ENCODE measurements at regions not wholly inside any gene's neighbourhood (a gene's known extent, or its start where the extent isn't known, plus 50 kb on each side); places are given as distances from the start of the nearest gene placed in this dataset.

DNA sequence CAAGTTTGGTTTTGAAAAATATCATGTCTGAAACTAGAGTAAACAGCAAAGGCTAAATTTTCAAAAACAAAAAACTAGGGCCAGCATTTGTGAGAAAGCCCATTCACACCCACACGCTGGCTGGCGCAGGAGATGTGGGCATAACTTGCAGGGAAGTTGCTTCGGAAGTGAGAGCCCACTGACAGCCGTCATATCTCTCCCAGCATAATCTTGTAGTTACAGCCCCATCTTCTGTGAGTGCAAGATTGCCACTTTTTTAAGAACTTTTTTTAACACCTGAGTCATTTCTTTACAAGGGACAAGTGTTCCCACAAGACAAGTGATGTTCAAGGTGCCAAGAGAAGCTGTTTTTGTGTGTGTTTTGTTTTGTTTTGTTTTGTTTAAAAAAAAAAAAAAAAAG lies 212.5 kb upstream of the CNR1 start:
- intact Hi-C loops (cut with DNase I): no loop called here
- ATAC-seq: no peak
- no peak for TF ChIP-seq CTCF (IDR thresholded peaks at IDR 0.05)
- Histone ChIP-seq H3K27ac (no peak overlapping the region), H3K9me3 (no peaks in the 10 kb centered on the region), H3K36me3 (no peaks in the 10 kb centered on the region), H3K4me1 (peaks cover 21% of the 10 kb centered on the region), H3K4me3 (no peak overlapping the region), H3K27me3 (no peaks in the 10 kb centered on the region)
- DNase-seq: no peak

DNA sequence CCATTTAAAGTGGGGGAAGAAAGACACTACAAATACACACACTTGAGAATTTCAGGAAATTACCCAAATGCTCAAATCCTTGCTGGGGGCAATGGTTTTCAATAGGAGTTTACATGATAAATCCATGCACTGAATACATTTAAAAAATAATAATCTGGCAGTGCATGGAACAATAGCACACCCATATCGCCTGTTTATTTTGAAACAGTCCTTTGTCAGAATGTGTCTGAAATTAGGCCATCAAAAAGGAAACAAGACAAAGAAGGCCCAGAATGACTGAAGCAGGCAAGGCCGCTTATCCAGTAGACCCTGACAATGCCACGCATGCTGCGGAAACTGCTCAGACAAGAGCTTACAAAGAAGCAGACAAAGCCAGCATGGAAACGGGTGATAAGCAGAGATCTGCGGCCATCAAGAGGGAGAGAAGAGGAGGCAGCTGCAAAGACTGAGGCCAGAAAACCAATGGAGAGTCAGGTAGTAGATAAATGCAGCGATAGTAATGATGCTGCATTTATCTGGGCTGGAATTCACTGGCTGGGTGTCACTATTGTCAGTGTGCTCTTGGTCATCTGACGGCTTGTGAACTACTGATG lies 211.9 kb upstream of the CNR1 start:
- peaks cover 21% of the 10 kb centered on the region for H3K4me1 ChIP-seq

DNA sequence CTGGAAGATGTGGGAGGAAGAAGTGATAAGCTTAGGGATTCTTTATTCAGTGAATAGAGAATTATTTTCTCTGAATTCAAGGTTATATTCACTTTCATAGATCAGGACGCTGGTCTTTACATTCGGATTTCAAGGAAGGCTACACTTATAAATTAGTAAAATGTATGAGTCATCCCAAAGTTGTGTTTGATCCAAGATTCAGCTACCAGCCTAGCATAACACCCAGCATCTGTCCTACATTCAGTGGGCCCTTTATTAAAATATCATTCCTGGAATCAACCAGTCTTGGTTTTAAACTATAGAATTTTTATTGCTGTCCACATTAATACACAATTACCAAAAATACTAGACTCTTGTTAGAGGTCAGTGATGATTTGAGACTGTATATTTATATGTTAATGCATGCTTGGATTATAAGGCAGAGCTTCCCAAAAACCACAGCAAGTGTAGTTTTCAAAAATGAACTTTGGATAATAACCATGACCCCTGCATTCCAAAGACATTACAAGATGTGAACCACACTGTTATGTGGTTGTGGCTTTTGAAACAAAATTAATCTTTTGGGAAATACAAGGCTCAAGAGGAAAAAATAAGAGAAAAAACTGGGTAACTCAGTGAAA lies 210.7 kb upstream of the CNR1 start:
- no peak for TF ChIP-seq CTCF (IDR thresholded peaks at IDR 0.05)
- Histone ChIP-seq H3K27me3 (no peaks in the 10 kb centered on the region), H3K36me3 (no peaks in the 10 kb centered on the region), H3K4me1 (peaks cover 21% of the 10 kb centered on the region), H3K9me3 (no peaks in the 10 kb centered on the region), H3K4me3 (no peak overlapping the region), H3K27ac (peak overlapping the region; percentile 30)
- ATAC-seq (no peak), DNase-seq (no peak)
- intact Hi-C loops (cut with DNase I): no loop called here

More for the DNA sequence above, 211.9 kb upstream of the CNR1 start:
- intact Hi-C loops (cut with DNase I): no loop called here
- Histone ChIP-seq H3K27ac (no peak overlapping the region), H3K36me3 (no peaks in the 10 kb centered on the region), H3K4me3 (no peak overlapping the region), H3K9me3 (no peaks in the 10 kb centered on the region), H3K27me3 (no peaks in the 10 kb centered on the region)
- no peak for TF ChIP-seq CTCF (IDR thresholded peaks at IDR 0.05)
- DNase-seq: no peak
- ATAC-seq: no peak

DNA sequence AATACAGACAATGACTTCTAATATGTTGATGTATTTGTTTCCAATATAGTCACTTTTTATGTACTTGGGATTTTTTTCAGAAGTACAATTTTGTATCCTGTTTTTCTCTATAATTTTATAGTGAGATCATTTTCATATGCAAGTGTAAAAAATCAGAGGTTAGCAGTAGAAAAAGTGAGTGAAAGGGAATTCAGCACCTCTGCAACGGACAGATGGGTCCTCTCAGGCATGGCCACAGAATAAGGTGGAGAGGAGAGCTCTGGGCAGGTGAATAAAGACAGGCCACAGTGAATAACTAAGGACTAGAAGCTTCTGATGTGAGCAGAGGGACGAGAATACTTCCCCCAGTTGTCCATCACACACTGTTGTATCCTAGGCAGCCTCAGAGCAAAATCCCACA lies 210.1 kb upstream of the CNR1 start:
- Histone ChIP-seq H3K4me3 (no peak overlapping the region), H3K9me3 (no peaks in the 10 kb centered on the region), H3K36me3 (no peaks in the 10 kb centered on the region), H3K4me1 (peaks cover 19% of the 10 kb centered on the region), H3K27me3 (no peaks in the 10 kb centered on the region), H3K27ac (no peak overlapping the region)
- no peak for ATAC-seq
- TF ChIP-seq CTCF (IDR thresholded peaks at IDR 0.05): no peak
- no peak for DNase-seq
- intact Hi-C loops (cut with DNase I): no loop called here

DNA sequence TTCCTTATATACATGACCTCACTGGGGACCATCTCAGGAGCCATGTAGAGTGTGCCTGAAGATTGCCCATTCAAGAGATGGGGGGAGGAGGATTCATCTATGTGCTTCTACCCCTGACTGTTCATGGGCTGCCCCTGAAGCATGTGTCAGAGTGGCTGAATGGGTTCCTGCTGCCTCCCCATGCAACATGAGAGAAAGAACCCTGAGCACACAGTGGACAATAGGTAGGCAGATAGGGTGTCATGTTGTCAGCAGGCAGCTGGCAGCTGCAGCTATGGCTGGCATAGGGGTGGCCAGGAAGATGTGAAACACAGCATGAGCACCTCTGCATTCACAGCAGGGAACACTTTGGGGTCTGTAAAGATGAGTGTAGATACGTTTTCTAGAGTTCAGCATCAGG lies 208.4 kb upstream of the CNR1 start:
- no peak for TF ChIP-seq CTCF (IDR thresholded peaks at IDR 0.05)
- H3K4me3 ChIP-seq: no peak overlapping the region
- H3K27ac ChIP-seq: no peak overlapping the region
- H3K36me3 ChIP-seq: no peaks in the 10 kb centered on the region
- ATAC-seq (no peak), DNase-seq (no peak)
- H3K9me3 ChIP-seq: no peaks in the 10 kb centered on the region
- peaks cover 10% of the 10 kb centered on the region for H3K4me1 ChIP-seq
- intact Hi-C loops (cut with DNase I): no loop called here
- no peaks in the 10 kb centered on the region for H3K27me3 ChIP-seq

Data from upper lobe of right lung (tissue), 1 donor.